HEK293 (cell line): ENCODE measurements at regions not wholly inside any gene's neighbourhood (a gene's known extent, or its start where the extent isn't known, plus 50 kb on each side); places are given as distances from the start of the nearest gene placed in this dataset.
"Not testable (repeated sequence)": the region's sequence is repeated elsewhere in the genome, so short reads cannot be mapped to it uniquely, and the experiment has no call there.

ENCODE experiments used
- CTCF ChIA-PET: fragments of 350-600 bp; formaldehyde crosslinking; extraction: SDS; loops from one replicate; lab custom pipeline; 2021; ENCODE audit warnings: antibody characterized with exemption; lab: Yijun Ruan, JAX
- POLR2A ChIA-PET: fragments of 300-600 bp; formaldehyde crosslinking; extraction: SDS; loops from one replicate; lab custom pipeline; 2020; ENCODE audit warnings: antibody characterized with exemption, inconsistent platforms; lab: Yijun Ruan, JAX
- H3K27ac ChIP-seq: fragments of 200-500 bp; sonication (Bioruptor generic); 2 replicates; pipeline ENCODE4 v1.5.1; 2014; ENCODE audit warnings: low read depth, low read length, control low read depth, inconsistent platforms; ENCODE audit errors: extremely low read depth
- H3K36me3 ChIP-seq, 2 experiments: fragments of 200-500 bp in 1 of 2; sonication (Bioruptor generic) in 1 of 2; 1 replicate in 1 of 2; 2 replicates in 1 of 2; pipeline ENCODE4 v1.5.1; 2014 to 2017; ENCODE audit warnings: inconsistent platforms in 2 of 2, low read length in 2 of 2; ENCODE audit not compliant: control insufficient read depth in 2 of 2, insufficient read depth in 1 of 2
- H3K4me1 ChIP-seq: fragments of 200-500 bp; sonication (Bioruptor generic); 2 replicates; pipeline ENCODE4 v1.5.1; 2014; ENCODE audit warnings: mild to moderate bottlenecking, low read length, inconsistent platforms; ENCODE audit not compliant: control insufficient read depth, insufficient read depth
- H3K4me3 ChIP-seq: 2 replicates; pipeline ENCODE4 v1.5.1; 2011; ENCODE audit warnings: low read depth, mild to moderate bottlenecking, control low read depth, low read length, moderate library complexity
- H3K9me3 ChIP-seq: fragments of 200-500 bp; sonication (Bioruptor generic); 2 replicates; pipeline ENCODE4 v1.5.1; 2014; ENCODE audit warnings: low read depth, low read length, inconsistent platforms; ENCODE audit not compliant: control insufficient read depth, insufficient read depth
- GLIS1 ChIP-seq: fragments of 450-650 bp; formaldehyde crosslinking; IDR thresholded peaks from 2 replicates; pipeline ENCODE4 v1.5.1; 2016; ENCODE audit warnings: missing biosample characterization, missing genetic modification characterization
- PRDM1 ChIP-seq: fragments of 450-650 bp; formaldehyde crosslinking; IDR thresholded peaks from 2 replicates; pipeline ENCODE4; 2016; ENCODE audit warnings: missing biosample characterization, missing genetic modification characterization
- TRIM28 ChIP-seq: IDR thresholded peaks from 2 replicates; pipeline ENCODE4 v1.6.1; 2011; ENCODE audit warnings: low read length, control low read depth, borderline replicate concordance
- ZBTB49 ChIP-seq: fragments of 450-650 bp; formaldehyde crosslinking; IDR thresholded peaks from 2 replicates; pipeline ENCODE4 v1.5.1; 2016; ENCODE audit warnings: missing biosample characterization, missing genetic modification characterization, low read depth
- ZIC2 ChIP-seq: fragments of 450-650 bp; formaldehyde crosslinking; IDR thresholded peaks from 2 replicates; pipeline ENCODE4 v1.5.1; 2016; ENCODE audit warnings: missing biosample characterization, missing genetic modification characterization
- ZNF138 ChIP-seq: fragments of 450-650 bp; formaldehyde crosslinking; IDR thresholded peaks from 2 replicates; pipeline ENCODE4 v1.5.1; 2016; ENCODE audit warnings: missing biosample characterization, missing genetic modification characterization, borderline replicate concordance
- ZNF175 ChIP-seq: fragments of 450-650 bp; formaldehyde crosslinking; IDR thresholded peaks from 2 replicates; pipeline ENCODE4 v1.5.1; 2016; ENCODE audit warnings: missing biosample characterization, missing genetic modification characterization
- ZNF362 ChIP-seq: fragments of 450-650 bp; formaldehyde crosslinking; IDR thresholded peaks from 2 replicates; pipeline ENCODE4 v1.5.1; 2016; ENCODE audit warnings: missing biosample characterization, missing genetic modification characterization
- ZNF37A ChIP-seq: fragments of 450-650 bp; IDR thresholded peaks from 2 replicates; pipeline ENCODE4 v1.5.1; 2018; ENCODE audit warnings: missing biosample characterization, missing genetic modification characterization
- ZNF394 ChIP-seq: fragments of 450-650 bp; formaldehyde crosslinking; IDR thresholded peaks from 2 replicates; pipeline ENCODE4 v1.5.1; 2016; ENCODE audit warnings: missing biosample characterization, missing genetic modification characterization, mild to moderate bottlenecking, moderate library complexity, borderline replicate concordance
- ZNF48 ChIP-seq: fragments of 450-650 bp; formaldehyde crosslinking; IDR thresholded peaks from 2 replicates; pipeline ENCODE4 v1.5.1; 2016; ENCODE audit warnings: missing biosample characterization, missing genetic modification characterization
- ZNF549 ChIP-seq: fragments of 450-650 bp; IDR thresholded peaks from 2 replicates; pipeline ENCODE4 v1.5.1; 2018; ENCODE audit warnings: missing biosample characterization, missing genetic modification characterization, mild to moderate bottlenecking, inconsistent platforms, moderate library complexity
- ZNF704 ChIP-seq: fragments of 450-650 bp; formaldehyde crosslinking; IDR thresholded peaks from 2 replicates; pipeline ENCODE4 v1.5.1; 2016; ENCODE audit warnings: missing biosample characterization, missing genetic modification characterization
- ZNF747 ChIP-seq: fragments of 450-650 bp; formaldehyde crosslinking; IDR thresholded peaks from 2 replicates; pipeline ENCODE4 v1.5.1; 2016; ENCODE audit warnings: missing biosample characterization, missing genetic modification characterization
- ZNF837 ChIP-seq: fragments of 450-650 bp; formaldehyde crosslinking; IDR thresholded peaks from 2 replicates; pipeline ENCODE4 v1.5.1; 2016; ENCODE audit warnings: missing biosample characterization, missing genetic modification characterization
- ZSCAN16 ChIP-seq: fragments of 450-650 bp; formaldehyde crosslinking; IDR thresholded peaks from 2 replicates; pipeline ENCODE4 v1.5.1; 2016; ENCODE audit warnings: missing biosample characterization, missing genetic modification characterization
- ZSCAN5A ChIP-seq: fragments of 450-650 bp; formaldehyde crosslinking; IDR thresholded peaks from 2 replicates; pipeline ENCODE4 v1.5.1; 2016; ENCODE audit warnings: missing biosample characterization, missing genetic modification characterization

- no peak for TF ChIP-seq ZIC2 (tag by site-specific recombination)
Observed at GRCh38 chr9:101814064-101814463, 75.6 kb upstream of the GRIN3A start (continued).

GRCh38 chr9:101807879-101808278 is 69.4 kb upstream of the GRIN3A start:
- CTCF ChIA-PET, H3K9me3 ChIP-seq, H3K27ac ChIP-seq, H3K4me3 ChIP-seq, H3K36me3 ChIP-seq, H3K4me1 ChIP-seq, POLR2A ChIA-PET: not testable (repeated sequence)

GRCh38 chr9:101796044-101796443 is 57.6 kb upstream of the GRIN3A start:
- no peaks in the 10 kb centered on the region for H3K4me1 ChIP-seq
- POLR2A ChIA-PET = no interaction called here
- TF ChIP-seq ZNF704 (tag by site-specific recombination) = no peak
- no peak for TF ChIP-seq ZNF48 (tag by site-specific recombination)
- TF ChIP-seq ZBTB49 (tag by site-specific recombination) = no peak
- TF ChIP-seq ZNF837 (tag by site-specific recombination) = no peak
- TF ChIP-seq ZNF37A = no peak
- TF ChIP-seq ZNF175 (tag by site-specific recombination) = no peak
- TF ChIP-seq PRDM1 (tag by site-specific recombination) = no peak
- no peak for TF ChIP-seq TRIM28
- no peak for TF ChIP-seq ZNF362 (tag by site-specific recombination)
- TF ChIP-seq ZSCAN16 (tag by site-specific recombination) = no peak
- TF ChIP-seq ZNF747 = no peak
- no peak for TF ChIP-seq ZNF138 (tag by site-specific recombination)
- no peak for TF ChIP-seq GLIS1 (tag by site-specific recombination)
- TF ChIP-seq ZNF394 (tag by site-specific recombination) = no peak
- no peak for TF ChIP-seq ZNF549 (tag by site-specific recombination)
- TF ChIP-seq ZSCAN5A (tag by site-specific recombination) = no peak
- no peak overlapping the region for H3K27ac ChIP-seq
- H3K4me3 ChIP-seq = no peak overlapping the region
- CTCF ChIA-PET = interaction anchor here (0.6 kb wide), 1 partner anchor 1193 kb away, joined by 4 read pairs; no protein-coding TSS in a partner anchor
- H3K36me3 ChIP-seq = no peaks in the 10 kb centered on the region
- no peaks in the 10 kb centered on the region for H3K9me3 ChIP-seq
